ENCODE measurements at regions not wholly inside any gene's neighbourhood (a gene's known extent, or its start where the extent isn't known, plus 50 kb on each side); places are given as distances from the start of the nearest gene placed in this dataset.
A peak's percentile ranks its signal among the peaks of the same experiment; 100 is the strongest.
"Not testable (repeated sequence)": the region's sequence is repeated elsewhere in the genome, so short reads cannot be mapped to it uniquely, and the experiment has no call there.

GRCh38 chr6:106746652-106747051, 117.3 kb downstream of the QRSL1 start:
- no peak for DNase-seq (ENCODE audit: low read depth)

GRCh38 chr6:106745824-106746582, 116.6 kb downstream of the QRSL1 start:
- DNase-seq (ENCODE audit: low read depth): no peak

- no peak for DNase-seq (ENCODE audit: low read depth)
Measured at GRCh38 chr6:106745197-106745770, 115.9 kb downstream of the QRSL1 start.

- DNase-seq (ENCODE audit: low read depth): no peak
Measured at GRCh38 chr6:106744781-106745180, 115.4 kb downstream of the QRSL1 start.

- not testable (repeated sequence) for DNase-seq (ENCODE audit: low read depth)
Measured at GRCh38 chr6:106744029-106744428, 114.7 kb downstream of the QRSL1 start.

GRCh38 chr6:106743612-106744011, 114.2 kb downstream of the QRSL1 start:
- no peak for DNase-seq (ENCODE audit: low read depth)

GRCh38 chr6:106740287-106740686, 110.9 kb downstream of the QRSL1 start:
- DNase-seq (ENCODE audit: low read depth): no peak

- DNase-seq (ENCODE audit: low read depth): no peak
Measured at GRCh38 chr6:106739387-106739786, 110.0 kb downstream of the QRSL1 start.

GRCh38 chr6:106736502-106736901, 107.1 kb downstream of the QRSL1 start:
- DNase-seq (ENCODE audit: low read depth): no peak

- DNase-seq (ENCODE audit: low read depth): no peak
Measured at GRCh38 chr6:106735828-106736227, 106.5 kb downstream of the QRSL1 start.

- DNase-seq (ENCODE audit: low read depth): no peak
Measured at GRCh38 chr6:106735136-106735633, 105.8 kb downstream of the QRSL1 start.

GRCh38 chr6:106733386-106733785, 104.0 kb downstream of the QRSL1 start:
- DNase-seq (ENCODE audit: low read depth): no peak

- DNase-seq (ENCODE audit: low read depth): no peak
Measured at GRCh38 chr6:106732376-106732940, 103.1 kb downstream of the QRSL1 start.

- no peak for DNase-seq (ENCODE audit: low read depth)
Measured at GRCh38 chr6:106731843-106732160, 102.4 kb downstream of the QRSL1 start.

- DNase-seq (ENCODE audit: low read depth): no peak
Measured at GRCh38 chr6:106731144-106731842, 101.9 kb downstream of the QRSL1 start.

GRCh38 chr6:106730718-106731117, 101.3 kb downstream of the QRSL1 start:
- DNase-seq (ENCODE audit: low read depth): peak; percentile 56

GRCh38 chr6:106730264-106730663, 100.9 kb downstream of the QRSL1 start:
- DNase-seq (ENCODE audit: low read depth): no peak

- DNase-seq (ENCODE audit: low read depth): no peak
Measured at GRCh38 chr6:106729841-106730240, 100.5 kb downstream of the QRSL1 start.

GRCh38 chr6:106728296-106728870, 99.0 kb downstream of the QRSL1 start:
- DNase-seq (ENCODE audit: low read depth): no peak

- DNase-seq (ENCODE audit: low read depth): no peak
Measured at GRCh38 chr6:106727480-106728149, 98.2 kb downstream of the QRSL1 start.

GRCh38 chr6:106724848-106725247, 95.5 kb downstream of the QRSL1 start:
- DNase-seq (ENCODE audit: low read depth): no peak

GRCh38 chr6:106724337-106724736, 95.0 kb downstream of the QRSL1 start:
- no peak for DNase-seq (ENCODE audit: low read depth)

Measured in forelimb muscle (tissue), 1 donor.